ENCODE measurements at regions not wholly inside any gene's neighbourhood (a gene's known extent, or its start where the extent isn't known, plus 50 kb on each side); places are given as distances from the start of the nearest gene placed in this dataset.
"Not testable (repeated sequence)": the region's sequence is repeated elsewhere in the genome, so short reads cannot be mapped to it uniquely, and the experiment has no call there.

DNA sequence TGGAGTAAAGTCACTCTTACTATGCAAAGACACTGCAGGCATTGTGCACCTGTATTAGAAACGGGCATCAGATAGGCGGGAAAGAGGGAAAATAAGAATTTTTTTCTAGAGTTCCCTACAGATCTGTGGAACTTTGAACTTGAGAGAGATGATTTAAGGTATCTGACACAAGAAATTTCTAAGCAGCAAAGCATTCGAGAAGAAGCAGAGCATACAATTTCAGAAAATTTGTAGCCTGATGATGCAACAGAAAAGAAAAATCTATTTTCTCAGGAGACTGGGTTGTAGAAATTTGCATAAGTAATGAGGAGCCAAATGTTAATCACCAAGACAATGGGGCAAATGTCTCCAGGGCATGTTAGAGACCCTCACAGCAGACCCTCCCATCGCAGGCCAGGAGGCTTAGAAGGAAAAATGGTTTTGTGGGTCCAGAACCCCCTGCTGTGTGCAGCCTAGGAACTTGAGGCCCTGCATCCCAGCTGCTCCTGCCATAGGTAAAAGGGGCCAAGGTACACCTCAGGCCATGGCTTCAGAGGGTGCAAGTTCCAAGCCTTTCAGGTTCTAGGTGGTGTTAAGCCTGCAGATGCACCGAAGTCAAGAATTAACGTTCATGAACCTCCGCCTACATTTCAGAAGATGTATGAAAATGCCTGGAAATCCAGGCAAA, 163.5 kb upstream of the GTF2H2 start:
- H3K4me3 ChIP-seq (replicated peaks in 1 of 3); H3K36me3 ChIP-seq; intact Hi-C loops (cut with DNase I); H3K4me1 ChIP-seq; H3K27me3 ChIP-seq; H3K27ac ChIP-seq; H3K9me3 ChIP-seq: not testable (repeated sequence)
- DNase-seq, result peak in 1 of 2 donors; percentile 3
- WGBS, 2 donors, result 96 to 98% methylated on average over 3 to 4 of the region's 7 CpGs
